ENCODE measurements at regions not wholly inside any gene's neighbourhood (a gene's known extent, or its start where the extent isn't known, plus 50 kb on each side); places are given as distances from the start of the nearest gene placed in this dataset.

DNA sequence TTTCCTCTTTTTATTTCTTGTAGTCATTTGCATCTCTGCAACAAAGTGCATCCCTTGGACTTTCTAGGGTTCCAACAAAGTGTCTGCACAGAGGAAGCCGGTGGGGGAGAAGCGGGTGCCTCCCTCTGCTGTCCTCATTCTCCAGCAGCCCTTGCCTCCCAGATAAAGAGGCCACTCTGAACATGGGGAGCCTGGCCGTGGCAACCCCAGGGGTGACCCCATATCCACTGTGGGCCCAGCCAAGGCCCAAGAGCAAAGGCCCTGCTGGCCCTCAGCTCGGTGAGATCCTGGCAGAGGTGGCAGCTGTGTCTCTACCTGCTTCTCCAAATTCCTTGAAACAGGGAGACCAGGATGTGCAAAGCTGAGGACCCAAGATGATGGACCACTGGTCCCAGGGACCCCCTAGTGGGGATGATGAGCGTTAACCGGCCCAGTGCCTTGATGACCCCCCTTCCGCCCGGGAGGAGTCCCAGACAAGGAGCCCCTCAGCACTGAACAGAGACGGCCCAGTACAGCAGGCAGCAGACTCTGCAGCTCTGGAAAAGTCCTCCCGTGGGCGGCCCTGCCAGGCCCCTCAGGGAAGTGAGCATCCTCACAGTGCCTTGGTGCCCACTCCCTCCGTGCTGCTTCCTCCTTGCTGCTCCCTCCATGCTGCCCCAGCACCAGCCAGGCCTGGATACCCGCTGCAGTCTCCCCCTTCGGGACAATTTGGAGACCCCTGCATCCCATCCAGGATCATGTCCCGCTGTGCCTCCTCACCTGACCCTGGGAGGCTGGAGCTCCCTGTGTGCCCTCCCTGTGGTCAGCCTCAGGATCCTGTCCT, 62.5 kb downstream of the MRPL36 start:
- no peak overlapping the region for H3K27ac ChIP-seq
- H3K4me1 ChIP-seq (ENCODE audit: low read depth): no peaks in the 10 kb centered on the region
- H3K27me3 ChIP-seq: no peaks in the 10 kb centered on the region
- no peaks in the 10 kb centered on the region for H3K36me3 ChIP-seq
- no peak overlapping the region for H3K4me3 ChIP-seq
- no peak for DNase-seq (ENCODE audit: low read depth in 1 of 2, low spot score in 1 of 2)
- H3K9me3 ChIP-seq (ENCODE audit: low read depth): no peaks in the 10 kb centered on the region
- TF ChIP-seq CTCF (IDR thresholded peaks at IDR 0.05; ENCODE audit: low read depth, low read length): no peak

DNA sequence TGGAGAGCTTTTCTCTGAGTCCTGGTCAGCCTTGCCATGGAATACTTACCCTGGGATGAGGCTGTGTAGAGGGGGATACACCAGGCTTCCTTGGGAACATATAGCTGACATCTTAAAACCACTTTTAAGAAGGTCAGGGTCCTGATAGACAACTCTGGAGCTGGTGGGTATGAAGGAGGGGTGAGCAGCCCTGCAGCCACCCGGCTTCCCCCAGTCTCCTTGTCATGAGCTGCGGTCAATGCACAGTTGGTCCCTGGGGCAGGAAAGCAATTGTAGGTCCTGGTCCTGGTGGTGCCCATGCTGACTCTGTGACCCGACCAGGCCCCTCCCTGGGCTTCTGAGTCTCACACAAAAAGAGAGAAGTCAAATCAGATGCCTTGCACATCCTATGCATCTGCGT, 63.6 kb downstream of the MRPL36 start:
- Histone ChIP-seq H3K27me3 (no peaks in the 10 kb centered on the region), H3K4me3 (no peak overlapping the region), H3K4me1 (ENCODE audit: low read depth) (no peaks in the 10 kb centered on the region), H3K36me3 (no peaks in the 10 kb centered on the region), H3K9me3 (ENCODE audit: low read depth) (no peaks in the 10 kb centered on the region), H3K27ac (no peak overlapping the region)
- TF ChIP-seq CTCF (IDR thresholded peaks at IDR 0.05; ENCODE audit: low read depth, low read length): no peak
- DNase-seq (ENCODE audit: low read depth in 1 of 2, low spot score in 1 of 2): no peak

DNA sequence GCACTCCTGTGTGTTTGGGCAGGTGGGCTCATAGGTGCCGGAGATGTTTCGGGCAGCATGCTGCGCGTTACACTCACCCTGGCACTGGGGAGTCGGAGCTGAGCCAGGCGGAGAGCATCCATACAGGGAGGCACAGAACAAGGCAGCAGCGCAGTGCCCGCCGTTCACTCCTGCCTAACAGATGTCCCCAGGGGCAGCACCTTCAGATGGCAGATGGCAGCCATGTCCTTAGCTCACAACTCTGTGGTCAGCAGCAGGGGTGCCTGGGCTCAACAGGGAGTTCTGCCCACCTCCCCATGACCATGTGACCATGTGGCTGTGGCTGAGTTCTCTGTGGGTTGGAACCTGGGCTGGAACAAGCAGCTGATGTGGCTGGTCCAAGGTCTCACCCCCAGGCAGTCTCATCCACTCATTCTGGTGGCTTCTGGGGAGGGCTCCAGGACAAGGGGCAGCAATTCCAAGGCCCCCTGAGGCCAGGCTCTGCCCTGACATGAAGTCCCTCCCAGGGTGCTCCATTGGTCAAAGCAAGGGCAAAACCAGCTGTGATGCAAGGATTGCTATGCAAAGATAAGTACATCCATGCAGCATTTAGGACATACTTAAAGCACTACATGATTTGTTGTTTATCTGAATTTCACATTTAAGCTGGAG, 64.2 kb downstream of the MRPL36 start:
- no peak for DNase-seq (ENCODE audit: low read depth in 1 of 2, low spot score in 1 of 2)

DNA sequence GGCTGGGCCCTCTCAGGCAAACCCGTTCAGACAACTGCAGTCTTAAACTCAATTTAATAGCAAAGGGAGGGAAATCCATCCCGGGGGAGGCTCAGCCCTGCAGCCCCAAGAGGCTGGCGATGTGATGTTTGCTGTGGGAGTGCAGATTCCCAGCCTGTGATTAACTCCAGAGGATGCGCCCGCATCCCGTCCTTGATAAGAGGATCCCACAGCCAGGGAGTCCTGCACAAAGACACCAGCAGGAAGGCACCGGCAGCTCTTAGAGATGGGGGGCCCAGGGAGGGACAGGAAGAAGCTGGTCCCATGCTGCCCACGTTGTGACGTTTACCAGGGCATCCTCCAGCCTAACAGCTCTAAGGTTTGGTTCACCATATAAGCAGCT, 64.7 kb downstream of the MRPL36 start:
- Histone ChIP-seq H3K4me1 (ENCODE audit: low read depth) (no peaks in the 10 kb centered on the region), H3K27ac (no peak overlapping the region), H3K27me3 (no peaks in the 10 kb centered on the region), H3K9me3 (ENCODE audit: low read depth) (no peaks in the 10 kb centered on the region), H3K4me3 (no peak overlapping the region), H3K36me3 (no peaks in the 10 kb centered on the region)
- no peak for TF ChIP-seq CTCF (IDR thresholded peaks at IDR 0.05; ENCODE audit: low read depth, low read length)
- DNase-seq (ENCODE audit: low read depth in 1 of 2, low spot score in 1 of 2): no peak

More for the DNA sequence above, 64.2 kb downstream of the MRPL36 start:
- Histone ChIP-seq H3K27ac (no peak overlapping the region), H3K4me3 (no peak overlapping the region), H3K9me3 (ENCODE audit: low read depth) (no peaks in the 10 kb centered on the region), H3K4me1 (ENCODE audit: low read depth) (no peaks in the 10 kb centered on the region), H3K27me3 (no peaks in the 10 kb centered on the region), H3K36me3 (no peaks in the 10 kb centered on the region)
- TF ChIP-seq CTCF (IDR thresholded peaks at IDR 0.05; ENCODE audit: low read depth, low read length): no peak

GRCh38 chr5:1734271-1734907, 65.2 kb downstream of the MRPL36 start:
- no peaks in the 10 kb centered on the region for H3K36me3 ChIP-seq
- no peak for TF ChIP-seq CTCF (IDR thresholded peaks at IDR 0.05; ENCODE audit: low read depth, low read length)
- H3K4me1 ChIP-seq (ENCODE audit: low read depth): no peaks in the 10 kb centered on the region
- no peak overlapping the region for H3K27ac ChIP-seq
- no peaks in the 10 kb centered on the region for H3K9me3 ChIP-seq (ENCODE audit: low read depth)
- no peak overlapping the region for H3K4me3 ChIP-seq
- no peaks in the 10 kb centered on the region for H3K27me3 ChIP-seq
- DNase-seq (ENCODE audit: low read depth in 1 of 2, low spot score in 1 of 2): no peak

All from cardiac muscle cell (in vitro differentiated cells and primary cell).